Transverse colon (tissue), 4 donors: ENCODE measurements at regions not wholly inside any gene's neighbourhood (a gene's known extent, or its start where the extent isn't known, plus 50 kb on each side); places are given as distances from the start of the nearest gene placed in this dataset.

Experiments used
- POLR2AphosphoS5 ChIP-seq, 3 donors: sonication (generic); formaldehyde crosslinking; IDR thresholded peaks; one replicate each; pipeline ENCODE4 v1.6.1; 2016; ENCODE audit warnings: antibody characterized with exemption in 3 of 3
- TF ChIP-seq, protein P1 (sequence below), 5 experiments: fragments of 200-600 bp in 3 of 5; fragments of 450-650 bp in 2 of 5; sonication (generic) in 3 of 5; IDR thresholded peaks; 1 replicate in 2 of 5; 2 replicates in 3 of 5; pipeline ENCODE4 v1.5.1; 2016 to 2017; ENCODE audit warnings: antibody characterized with exemption in 5 of 5, inconsistent platforms in 3 of 5, mild to moderate bottlenecking in 2 of 5, moderate library complexity in 1 of 5

DNA sequence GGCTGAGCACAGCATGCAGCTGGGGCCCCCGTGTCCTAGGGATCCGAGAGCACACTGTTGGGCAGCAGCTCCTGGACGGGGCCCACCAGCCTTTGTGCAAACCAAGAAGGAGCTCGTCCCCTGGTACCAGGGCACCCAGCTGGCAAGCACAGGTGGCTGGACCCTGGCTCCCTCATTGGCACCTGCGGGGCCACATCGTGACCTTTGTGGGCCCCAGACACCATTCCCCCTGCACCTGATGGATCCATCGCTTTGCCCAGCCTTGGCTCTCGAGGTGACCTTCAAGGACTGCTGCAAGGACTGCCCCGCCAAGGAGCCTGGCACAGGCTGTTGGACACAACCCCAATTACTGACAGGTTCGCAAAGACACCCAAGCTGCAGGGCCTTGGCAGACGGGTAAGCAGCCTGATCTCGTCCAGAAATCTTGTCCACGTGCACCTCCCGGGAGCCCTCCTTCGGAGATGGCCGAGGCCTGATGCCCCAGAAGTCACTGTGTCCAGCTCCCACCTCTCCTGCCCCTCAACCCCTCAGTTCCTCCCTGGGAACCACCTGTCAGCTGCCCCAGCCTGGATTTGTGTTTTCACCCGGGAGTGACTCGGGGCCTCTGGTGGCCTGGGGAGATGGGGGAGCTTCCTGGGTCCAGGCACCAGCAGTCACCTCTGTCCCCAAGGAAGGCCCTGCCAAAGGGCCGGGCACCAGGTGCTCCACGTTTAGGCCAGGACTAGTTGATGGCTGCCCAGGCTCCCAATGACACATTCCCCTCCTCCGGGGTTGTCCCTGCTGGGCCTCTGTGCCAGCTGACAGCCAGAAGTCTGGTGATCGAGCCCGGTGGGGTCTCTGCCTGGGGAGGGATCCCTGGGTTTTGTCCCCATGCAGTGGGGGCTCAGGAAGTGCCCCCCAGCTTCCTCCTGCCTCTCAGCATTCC lies 137.1 kb upstream of the PPP1R26 start:
- TF ChIP-seq, protein P1, sequence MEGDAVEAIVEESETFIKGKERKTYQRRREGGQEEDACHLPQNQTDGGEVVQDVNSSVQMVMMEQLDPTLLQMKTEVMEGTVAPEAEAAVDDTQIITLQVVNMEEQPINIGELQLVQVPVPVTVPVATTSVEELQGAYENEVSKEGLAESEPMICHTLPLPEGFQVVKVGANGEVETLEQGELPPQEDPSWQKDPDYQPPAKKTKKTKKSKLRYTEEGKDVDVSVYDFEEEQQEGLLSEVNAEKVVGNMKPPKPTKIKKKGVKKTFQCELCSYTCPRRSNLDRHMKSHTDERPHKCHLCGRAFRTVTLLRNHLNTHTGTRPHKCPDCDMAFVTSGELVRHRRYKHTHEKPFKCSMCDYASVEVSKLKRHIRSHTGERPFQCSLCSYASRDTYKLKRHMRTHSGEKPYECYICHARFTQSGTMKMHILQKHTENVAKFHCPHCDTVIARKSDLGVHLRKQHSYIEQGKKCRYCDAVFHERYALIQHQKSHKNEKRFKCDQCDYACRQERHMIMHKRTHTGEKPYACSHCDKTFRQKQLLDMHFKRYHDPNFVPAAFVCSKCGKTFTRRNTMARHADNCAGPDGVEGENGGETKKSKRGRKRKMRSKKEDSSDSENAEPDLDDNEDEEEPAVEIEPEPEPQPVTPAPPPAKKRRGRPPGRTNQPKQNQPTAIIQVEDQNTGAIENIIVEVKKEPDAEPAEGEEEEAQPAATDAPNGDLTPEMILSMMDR (IDR thresholded peaks at IDR 0.05), result no peak
- TF ChIP-seq POLR2AphosphoS5 (IDR thresholded peaks at IDR 0.05), result no peak
